ENCODE measurements at regions not wholly inside any gene's neighbourhood (a gene's known extent, or its start where the extent isn't known, plus 50 kb on each side); places are given as distances from the start of the nearest gene placed in this dataset.

- Mint-ChIP-seq H3K27ac (no peak overlapping the region), H3K36me3 (no peaks in the 10 kb centered on the region), H3K27me3 (peaks cover 18% of the 10 kb centered on the region), H3K9me3 (no peaks in the 10 kb centered on the region), H3K4me3 (no peak overlapping the region), H3K4me1 (no peaks in the 10 kb centered on the region)
- no peak for ATAC-seq
Measured at GRCh38 chr14:66081594-66082376, 404.4 kb upstream of the CCDC196 start.

- ATAC-seq = no peak
- Mint-ChIP-seq H3K27ac (no peak overlapping the region), H3K4me1 (no peaks in the 10 kb centered on the region), H3K27me3 (no peaks in the 10 kb centered on the region), H3K36me3 (no peaks in the 10 kb centered on the region), H3K4me3 (no peak overlapping the region), H3K9me3 (no peaks in the 10 kb centered on the region)
Measured at GRCh38 chr14:66085224-66085623, 400.9 kb upstream of the CCDC196 start.

- no peaks in the 10 kb centered on the region for H3K36me3 Mint-ChIP-seq
- H3K4me3 Mint-ChIP-seq = no peak overlapping the region
- no peak overlapping the region for H3K27ac Mint-ChIP-seq
- H3K9me3 Mint-ChIP-seq = no peaks in the 10 kb centered on the region
- no peak for ATAC-seq
- H3K4me1 Mint-ChIP-seq = no peaks in the 10 kb centered on the region
- no peaks in the 10 kb centered on the region for H3K27me3 Mint-ChIP-seq
Measured at GRCh38 chr14:66085665-66086064, 400.5 kb upstream of the CCDC196 start.

GRCh38 chr14:66087231-66087630 lies 398.9 kb upstream of the CCDC196 start:
- Mint-ChIP-seq H3K27ac (no peak overlapping the region), H3K9me3 (no peaks in the 10 kb centered on the region), H3K27me3 (no peaks in the 10 kb centered on the region), H3K36me3 (no peaks in the 10 kb centered on the region), H3K4me3 (no peak overlapping the region), H3K4me1 (no peaks in the 10 kb centered on the region)
- ATAC-seq = no peak

GRCh38 chr14:66088656-66089055 lies 397.5 kb upstream of the CCDC196 start:
- Mint-ChIP-seq H3K36me3 (no peaks in the 10 kb centered on the region), H3K4me3 (no peak overlapping the region), H3K9me3 (no peaks in the 10 kb centered on the region), H3K27me3 (peaks cover 3% of the 10 kb centered on the region), H3K4me1 (no peaks in the 10 kb centered on the region), H3K27ac (no peak overlapping the region)
- ATAC-seq = no peak

DNA sequence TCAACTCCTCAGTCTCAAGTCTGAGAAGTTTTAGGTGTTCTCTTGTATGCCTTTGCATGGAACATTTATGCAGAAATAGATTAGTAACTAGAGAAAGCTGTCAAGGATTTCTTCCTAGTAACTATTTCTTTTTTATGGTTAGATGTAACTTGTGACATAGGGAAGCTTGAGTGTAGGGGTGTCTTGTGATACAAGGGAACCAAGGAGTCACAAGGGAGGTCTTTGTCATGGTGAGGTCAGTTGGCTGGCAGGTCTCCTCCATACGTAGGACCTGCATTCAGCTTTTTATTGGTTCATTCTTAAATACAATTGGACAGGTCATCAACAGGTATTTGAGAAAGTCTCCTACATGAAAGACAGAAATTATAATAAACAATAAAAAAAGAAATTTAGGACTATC lies 394.0 kb upstream of the CCDC196 start:
- ATAC-seq = no peak
- H3K27ac Mint-ChIP-seq = no peak overlapping the region
- no peaks in the 10 kb centered on the region for H3K9me3 Mint-ChIP-seq
- no peaks in the 10 kb centered on the region for H3K36me3 Mint-ChIP-seq
- no peak overlapping the region for H3K4me3 Mint-ChIP-seq
- H3K4me1 Mint-ChIP-seq = no peaks in the 10 kb centered on the region
- peaks cover 28% of the 10 kb centered on the region for H3K27me3 Mint-ChIP-seq

GRCh38 chr14:66092748-66093147 lies 393.4 kb upstream of the CCDC196 start:
- Mint-ChIP-seq H3K9me3 (no peaks in the 10 kb centered on the region), H3K27me3 (peaks cover 28% of the 10 kb centered on the region)
- ATAC-seq = no peak

GRCh38 chr14:66094001-66094727 lies 392.0 kb upstream of the CCDC196 start:
- Mint-ChIP-seq H3K4me3 (no peak overlapping the region), H3K4me1 (no peaks in the 10 kb centered on the region), H3K36me3 (no peaks in the 10 kb centered on the region), H3K27ac (no peak overlapping the region), H3K9me3 (no peaks in the 10 kb centered on the region), H3K27me3 (peaks cover 28% of the 10 kb centered on the region)
- no peak for ATAC-seq

More at GRCh38 chr14:66092748-66093147, 393.4 kb upstream of the CCDC196 start:
- Mint-ChIP-seq H3K27ac (no peak overlapping the region), H3K36me3 (no peaks in the 10 kb centered on the region), H3K4me1 (no peaks in the 10 kb centered on the region), H3K4me3 (no peak overlapping the region)

GRCh38 chr14:66099451-66099850 lies 386.7 kb upstream of the CCDC196 start:
- no peaks in the 10 kb centered on the region for H3K9me3 Mint-ChIP-seq
- H3K27me3 Mint-ChIP-seq = peaks cover 17% of the 10 kb centered on the region
- no peak overlapping the region for H3K4me3 Mint-ChIP-seq
- no peaks in the 10 kb centered on the region for H3K4me1 Mint-ChIP-seq
- peak; percentile 9 for ATAC-seq
- no peak overlapping the region for H3K27ac Mint-ChIP-seq
- H3K36me3 Mint-ChIP-seq = no peaks in the 10 kb centered on the region

- Mint-ChIP-seq H3K9me3 (no peaks in the 10 kb centered on the region), H3K4me1 (no peaks in the 10 kb centered on the region), H3K27me3 (peaks cover 12% of the 10 kb centered on the region), H3K4me3 (no peak overlapping the region), H3K27ac (no peak overlapping the region), H3K36me3 (no peaks in the 10 kb centered on the region)
- peak; percentile 60 for ATAC-seq
Measured at GRCh38 chr14:66099931-66100330, 386.2 kb upstream of the CCDC196 start.

- no peaks in the 10 kb centered on the region for H3K36me3 Mint-ChIP-seq
- ATAC-seq = no peak
- no peaks in the 10 kb centered on the region for H3K27me3 Mint-ChIP-seq
- H3K9me3 Mint-ChIP-seq = no peaks in the 10 kb centered on the region
- H3K4me1 Mint-ChIP-seq = no peaks in the 10 kb centered on the region
- H3K4me3 Mint-ChIP-seq = no peak overlapping the region
- H3K27ac Mint-ChIP-seq = no peak overlapping the region
Measured at GRCh38 chr14:66101662-66102061, 384.5 kb upstream of the CCDC196 start.

- no peak overlapping the region for H3K27ac Mint-ChIP-seq
- no peak for ATAC-seq
- no peaks in the 10 kb centered on the region for H3K4me1 Mint-ChIP-seq
- no peaks in the 10 kb centered on the region for H3K36me3 Mint-ChIP-seq
- H3K9me3 Mint-ChIP-seq = no peaks in the 10 kb centered on the region
- H3K4me3 Mint-ChIP-seq = no peak overlapping the region
- H3K27me3 Mint-ChIP-seq = no peaks in the 10 kb centered on the region
Measured at GRCh38 chr14:66104486-66104885, 381.7 kb upstream of the CCDC196 start.

- no peak for ATAC-seq
- no peak overlapping the region for H3K27ac Mint-ChIP-seq
- no peaks in the 10 kb centered on the region for H3K27me3 Mint-ChIP-seq
Measured at GRCh38 chr14:66105815-66106214, 380.4 kb upstream of the CCDC196 start.

DNA sequence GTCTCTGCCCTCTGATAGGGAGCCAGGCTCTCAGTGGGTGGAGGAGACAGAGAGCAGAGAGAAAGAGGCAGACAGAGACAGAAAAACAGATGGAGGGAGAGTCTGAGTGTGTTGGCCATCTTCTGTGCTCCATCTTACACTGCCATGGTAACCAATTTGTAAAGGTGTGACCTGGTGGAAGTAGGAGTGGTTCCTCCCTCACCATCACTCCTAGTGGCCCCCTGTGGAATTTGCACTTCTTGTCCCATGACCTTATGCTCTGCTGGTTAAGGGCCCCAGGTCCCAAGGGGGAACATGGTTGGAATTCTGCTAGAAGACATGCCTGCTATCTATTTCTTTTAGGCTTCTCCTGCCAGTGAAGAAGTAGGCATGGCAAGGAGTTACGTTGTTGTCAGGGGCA lies 376.7 kb upstream of the CCDC196 start:
- no peak for ATAC-seq

More at GRCh38 chr14:66105815-66106214, 380.4 kb upstream of the CCDC196 start:
- Mint-ChIP-seq H3K4me3 (no peak overlapping the region), H3K4me1 (no peaks in the 10 kb centered on the region), H3K9me3 (no peaks in the 10 kb centered on the region), H3K36me3 (no peaks in the 10 kb centered on the region)

GRCh38 chr14:66111891-66112290 lies 374.3 kb upstream of the CCDC196 start:
- Mint-ChIP-seq H3K9me3 (no peaks in the 10 kb centered on the region), H3K36me3 (no peaks in the 10 kb centered on the region), H3K4me3 (no peak overlapping the region), H3K4me1 (no peaks in the 10 kb centered on the region), H3K27ac (no peak overlapping the region), H3K27me3 (no peaks in the 10 kb centered on the region)
- ATAC-seq = no peak

More for the DNA sequence above, 376.7 kb upstream of the CCDC196 start:
- H3K9me3 Mint-ChIP-seq = no peaks in the 10 kb centered on the region
- H3K27me3 Mint-ChIP-seq = no peaks in the 10 kb centered on the region
- H3K27ac Mint-ChIP-seq = no peak overlapping the region
- H3K4me3 Mint-ChIP-seq = no peak overlapping the region
- no peaks in the 10 kb centered on the region for H3K36me3 Mint-ChIP-seq
- no peaks in the 10 kb centered on the region for H3K4me1 Mint-ChIP-seq

- H3K27ac Mint-ChIP-seq = no peak overlapping the region
- no peaks in the 10 kb centered on the region for H3K9me3 Mint-ChIP-seq
- peaks cover 13% of the 10 kb centered on the region for H3K27me3 Mint-ChIP-seq
- no peaks in the 10 kb centered on the region for H3K36me3 Mint-ChIP-seq
- ATAC-seq = no peak
- H3K4me1 Mint-ChIP-seq = no peaks in the 10 kb centered on the region
- no peak overlapping the region for H3K4me3 Mint-ChIP-seq
Measured at GRCh38 chr14:66114071-66114470, 372.1 kb upstream of the CCDC196 start.

Measured in stimulated activated memory B cell treated with anti-CD40 and anti-IgM and Interleukin-4, amounts not matched to agents 10 μg/mL and 1 μg/mL and 100 μg/mL, for 72 hours (primary cell).